Endothelial cell of umbilical vein (primary cell): ENCODE measurements at regions not wholly inside any gene's neighbourhood (a gene's known extent, or its start where the extent isn't known, plus 50 kb on each side); places are given as distances from the start of the nearest gene placed in this dataset.

Experiments
- BruUV-seq: library from RNA; stranded (reverse); fragments of 400-500 nt; replicated peaks from 2 replicates; lab custom pipeline; 2021; lab: Mats Ljungman, UMichigan
- CTCF ChIA-PET: fragments of 300-600, 350-600 bp; sonication (Branson Sonifier 250); formaldehyde crosslinking; loops from one replicate; lab custom pipeline; 2021; ENCODE audit warnings: antibody characterized with exemption, inconsistent platforms; lab: Charles Lee
- POLR2A ChIA-PET: fragments of 300-600, 350-600 bp; sonication (Branson Sonifier 250); formaldehyde crosslinking; loops from one replicate; lab custom pipeline; 2021; ENCODE audit warnings: antibody characterized with exemption, inconsistent platforms; lab: Charles Lee
- DNase-seq: peaks from one replicate; pipeline ENCODE4 v3.0.0-alpha.2; 2011; ENCODE audit warnings: low read depth, low spot score
- FAIRE-seq: peaks from 2 replicates; lab custom pipeline; 2011; peaks lifted over from hg19 to GRCh38; lab: Jason Lieb, UNC
- H2AFZ ChIP-seq: 2 replicates; pipeline ENCODE4 v1.6.0; 2012; ENCODE audit warnings: low read depth, low read length, control low read depth, inconsistent platforms
- H3K27ac ChIP-seq: 2 replicates; pipeline ENCODE4 v1.5.1; 2011; ENCODE audit warnings: low read depth, mild to moderate bottlenecking, control low read depth, low read length, moderate library complexity; ENCODE audit not compliant: insufficient read depth
- H3K27me3 ChIP-seq, 2 experiments: 2 replicates each; pipeline versions ENCODE4 v1.6.0 to v1.6.1; 2011; ENCODE audit warnings: low read length in 2 of 2, mixed read lengths in 1 of 2; ENCODE audit not compliant: control insufficient read depth in 2 of 2, insufficient read depth in 2 of 2
- H3K36me3 ChIP-seq, 2 experiments: 2 replicates in 1 of 2; 3 replicates in 1 of 2; pipeline ENCODE4 v1.5.1; 2011; ENCODE audit warnings: low read length in 2 of 2, mild to moderate bottlenecking in 1 of 2, moderate library complexity in 1 of 2; ENCODE audit not compliant: control insufficient read depth in 2 of 2, insufficient read depth in 2 of 2; ENCODE audit errors: extremely low read depth in 1 of 2
- H3K4me1 ChIP-seq: 3 replicates; pipeline ENCODE4 v1.5.1; 2011; ENCODE audit warnings: mild to moderate bottlenecking, low read length; ENCODE audit not compliant: control insufficient read depth, insufficient read depth; ENCODE audit errors: extremely low read depth
- H3K4me2 ChIP-seq: 2 replicates; pipeline ENCODE4 v1.6.1; 2011; ENCODE audit warnings: low read length, control low read depth, mixed read lengths; ENCODE audit not compliant: insufficient read depth
- H3K4me3 ChIP-seq, 3 experiments: fragments of 200-600 bp in 1 of 3; sonication (generic), shearing (Covaris generic) in 1 of 3; replicated peaks in 1 of 3; 2 replicates each; pipeline ENCODE4 v1.5.1; 2011 to 2016; ENCODE audit warnings: control low read depth in 3 of 3, low read length in 3 of 3, mild to moderate bottlenecking in 2 of 3, inconsistent platforms in 1 of 3, low read depth in 1 of 3, moderate library complexity in 1 of 3; ENCODE audit not compliant: insufficient read depth in 1 of 3
- H3K79me2 ChIP-seq: 2 replicates; pipeline ENCODE4 v1.6.0; 2012; ENCODE audit warnings: low read length, inconsistent platforms; ENCODE audit not compliant: control insufficient read depth, insufficient read depth
- H3K9ac ChIP-seq: replicated peaks from 2 replicates; pipeline ENCODE3; 2011; ENCODE audit warnings: low read length, control low read depth; ENCODE audit not compliant: insufficient read depth; ENCODE audit errors: extremely low read depth
- H3K9me1 ChIP-seq: replicated peaks from 3 replicates; pipeline ENCODE4 v1.6.0; 2011; ENCODE audit warnings: mild to moderate bottlenecking, low read length; ENCODE audit not compliant: control insufficient read depth, insufficient read depth; ENCODE audit errors: extremely low read depth
- H3K9me3 ChIP-seq: replicated peaks from 2 replicates; pipeline ENCODE4 v1.5.1; 2012; ENCODE audit warnings: low read length, inconsistent platforms; ENCODE audit not compliant: control insufficient read depth, insufficient read depth
- H4K20me1 ChIP-seq: replicated peaks from 2 replicates; pipeline ENCODE3; 2011; ENCODE audit warnings: mild to moderate bottlenecking, low read length; ENCODE audit not compliant: control insufficient read depth, insufficient read depth; ENCODE audit errors: extremely low read depth
- EZH2 ChIP-seq: IDR thresholded peaks from 2 replicates; pipeline ENCODE4 v1.6.1; 2012; ENCODE audit warnings: borderline replicate concordance, low read depth, mild to moderate bottlenecking, moderate library complexity, low read length, inconsistent platforms; ENCODE audit not compliant: severe bottlenecking
- FOS ChIP-seq: IDR thresholded peaks from 2 replicates; pipeline ENCODE4 v1.6.1; 2011; ENCODE audit warnings: mild to moderate bottlenecking, low read length, moderate library complexity, borderline replicate concordance; ENCODE audit not compliant: insufficient read depth
- GATA2 ChIP-seq: IDR thresholded peaks from 2 replicates; pipeline ENCODE4 v1.7.0; 2011; ENCODE audit warnings: low read depth, mild to moderate bottlenecking, moderate library complexity, mixed read lengths, low read length; ENCODE audit not compliant: insufficient read length, insufficient read depth
- JUN ChIP-seq: IDR thresholded peaks from 2 replicates; pipeline ENCODE4 v1.6.1; 2011; ENCODE audit warnings: borderline replicate concordance, low read depth; ENCODE audit not compliant: insufficient read length, insufficient read depth
- MAX ChIP-seq: IDR thresholded peaks from 2 replicates; pipeline ENCODE4 v1.6.1; 2011; ENCODE audit not compliant: insufficient read depth, insufficient read length
- MYC ChIP-seq: IDR thresholded peaks from one replicate; pipeline ENCODE4 v1.6.1; 2011; ENCODE audit warnings: mild to moderate bottlenecking, low read depth, low read length
- POLR2A ChIP-seq: IDR thresholded peaks from 2 replicates; pipeline ENCODE4 v1.6.1; 2012; ENCODE audit warnings: low read depth, mild to moderate bottlenecking, control low read depth, low read length
- POLR2AphosphoS5 ChIP-seq: IDR thresholded peaks from 2 replicates; pipeline ENCODE4 v1.6.1; 2012; ENCODE audit warnings: low read depth, mild to moderate bottlenecking, control low read depth, low read length, moderate library complexity; ENCODE audit not compliant: insufficient read depth
- dilution Hi-C: fragments of 300-500 bp; cut with MboI; formaldehyde crosslinking; loops from one replicate; pipeline ENCODE4 v1.15.0; 2019; ENCODE audit warnings: low sequenced_read_pairs; ENCODE audit not compliant: extremely low pct_ligation_motif_present
- intact Hi-C: fragments of 100-400 bp; cut with micrococcal nuclease; formaldehyde crosslinking; loops from one replicate; pipeline ENCODE4 v1.10.0; 2022
- TF ChIP-seq, protein P1 (sequence below), 2 donors: IDR thresholded peaks; 1 replicate in 1 of 2; 2 replicates in 1 of 2; pipeline ENCODE4 v1.5.1; 2011; ENCODE audit warnings: low read length in 2 of 2, mild to moderate bottlenecking in 2 of 2, moderate library complexity in 2 of 2, control low read depth in 1 of 2, inconsistent platforms in 1 of 2, low read depth in 1 of 2; ENCODE audit not compliant: insufficient read depth in 1 of 2; ENCODE audit errors: extremely low read depth in 1 of 2

DNA sequence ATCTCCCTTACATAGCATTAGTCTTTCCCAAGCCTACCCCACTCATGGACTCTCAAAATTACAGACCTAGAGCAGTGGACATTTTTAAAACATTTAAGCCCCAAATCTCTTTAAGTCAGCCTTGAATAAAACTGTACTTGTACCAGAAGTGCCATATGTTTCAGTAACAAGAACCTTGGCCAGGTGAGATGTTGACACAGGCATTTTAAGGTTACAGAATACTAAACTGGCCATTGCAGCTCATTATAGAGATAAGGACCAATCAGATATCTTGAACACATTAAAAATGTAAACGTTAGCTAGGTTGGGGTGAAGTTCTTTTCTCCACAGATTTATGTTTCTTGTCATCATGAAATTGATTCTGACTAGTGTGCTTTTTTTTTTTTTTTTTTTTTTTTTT, 103.8 kb upstream of the MIER3 start:
- intact Hi-C loops: no loop called here
- H3K27ac ChIP-seq: no peak overlapping the region
- H3K9ac ChIP-seq: no peak overlapping the region
- H3K4me1 ChIP-seq: no peaks in the 10 kb centered on the region
- no peak for TF ChIP-seq GATA2
- TF ChIP-seq, protein P1, sequence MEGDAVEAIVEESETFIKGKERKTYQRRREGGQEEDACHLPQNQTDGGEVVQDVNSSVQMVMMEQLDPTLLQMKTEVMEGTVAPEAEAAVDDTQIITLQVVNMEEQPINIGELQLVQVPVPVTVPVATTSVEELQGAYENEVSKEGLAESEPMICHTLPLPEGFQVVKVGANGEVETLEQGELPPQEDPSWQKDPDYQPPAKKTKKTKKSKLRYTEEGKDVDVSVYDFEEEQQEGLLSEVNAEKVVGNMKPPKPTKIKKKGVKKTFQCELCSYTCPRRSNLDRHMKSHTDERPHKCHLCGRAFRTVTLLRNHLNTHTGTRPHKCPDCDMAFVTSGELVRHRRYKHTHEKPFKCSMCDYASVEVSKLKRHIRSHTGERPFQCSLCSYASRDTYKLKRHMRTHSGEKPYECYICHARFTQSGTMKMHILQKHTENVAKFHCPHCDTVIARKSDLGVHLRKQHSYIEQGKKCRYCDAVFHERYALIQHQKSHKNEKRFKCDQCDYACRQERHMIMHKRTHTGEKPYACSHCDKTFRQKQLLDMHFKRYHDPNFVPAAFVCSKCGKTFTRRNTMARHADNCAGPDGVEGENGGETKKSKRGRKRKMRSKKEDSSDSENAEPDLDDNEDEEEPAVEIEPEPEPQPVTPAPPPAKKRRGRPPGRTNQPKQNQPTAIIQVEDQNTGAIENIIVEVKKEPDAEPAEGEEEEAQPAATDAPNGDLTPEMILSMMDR (IDR thresholded peaks at IDR 0.05; ENCODE audit: extremely low read depth in 1 of 2, insufficient read depth in 1 of 2, low read depth in 1 of 2, low read length in 2 of 2): no peak
- no peak for TF ChIP-seq JUN
- no peak for TF ChIP-seq MAX
- TF ChIP-seq EZH2: no peak
- TF ChIP-seq POLR2AphosphoS5: no peak
- no peak for TF ChIP-seq FOS
- no peak for TF ChIP-seq MYC
- TF ChIP-seq POLR2A: no peak
- dilution Hi-C loops: no loop called here
- POLR2A ChIA-PET: no interaction called here
- CTCF ChIA-PET: interaction anchor here (1.0 kb wide), 1 partner anchor 39 kb away, joined by 3 read pairs; no protein-coding TSS in a partner anchor
- H2AFZ ChIP-seq: no peak overlapping the region
- no peaks in the 10 kb centered on the region for H3K36me3 ChIP-seq
- peaks cover 5 to 7% of the 10 kb centered on the region in 2 experiments for H3K27me3 ChIP-seq
- H3K4me2 ChIP-seq: no peak overlapping the region
- H3K79me2 ChIP-seq: no peaks in the 10 kb centered on the region
- H3K9me3 ChIP-seq: no peaks in the 10 kb centered on the region
- no peak overlapping the region for H3K4me3 ChIP-seq
- BruUV-seq: no TSS peak
- no peaks in the 10 kb centered on the region for H4K20me1 ChIP-seq
- no peaks in the 10 kb centered on the region for H3K9me1 ChIP-seq
- no peak for FAIRE-seq
- no peak for DNase-seq
